HG03045 (cell line): ENCODE measurements at regions not wholly inside any gene's neighbourhood (a gene's known extent, or its start where the extent isn't known, plus 50 kb on each side); places are given as distances from the start of the nearest gene placed in this dataset.

Experiments used
- ATAC-seq: cut with Tn5 transposase; IDR thresholded peaks from one replicate; pipeline ENCODE4 v1.9.1; 2021; ENCODE audit warnings: mild to moderate bottlenecking, moderate library complexity; ENCODE audit not compliant: unreplicated experiment

DNA sequence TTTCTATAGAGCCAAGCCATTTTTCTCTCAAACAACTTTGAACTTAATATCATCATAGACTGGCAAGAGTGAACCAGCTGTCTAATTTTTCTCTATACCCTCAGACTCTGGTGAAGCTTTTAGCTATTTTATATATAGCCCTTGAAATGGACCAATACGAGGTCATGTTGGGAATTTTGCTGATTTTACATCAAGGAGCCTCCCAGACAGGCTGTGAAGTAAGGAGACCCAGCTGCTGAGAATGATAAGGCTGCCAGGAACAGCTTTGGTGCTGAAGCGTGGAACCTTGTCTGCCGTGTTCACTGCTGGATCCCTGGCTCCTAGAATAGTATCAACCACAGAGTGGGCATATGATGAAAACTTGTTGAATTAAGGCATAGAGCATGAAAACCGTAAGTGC lies 326.2 kb upstream of the NAV3 start:
- no peak for ATAC-seq

GRCh38 chr12:77500089-77500488 lies 330.6 kb upstream of the NAV3 start:
- no peak for ATAC-seq

DNA sequence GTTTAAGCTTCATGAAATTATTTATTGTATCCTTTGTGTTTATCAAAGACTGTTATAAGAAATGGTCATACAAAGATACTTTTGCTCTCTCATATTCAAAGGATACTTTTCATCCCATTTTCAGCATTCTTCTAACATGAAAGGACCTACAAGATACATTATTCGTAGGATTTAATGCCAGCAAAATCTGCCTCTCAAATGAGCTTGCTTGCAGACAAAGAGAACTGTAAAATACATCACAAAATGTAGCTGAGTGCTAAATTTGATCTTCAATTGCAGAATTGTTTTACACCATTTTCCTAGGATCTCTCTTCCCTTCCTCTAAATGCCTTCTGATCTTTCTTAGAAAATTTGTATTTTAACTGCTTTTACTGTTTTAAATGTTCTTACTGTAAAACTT lies 333.0 kb upstream of the NAV3 start:
- ATAC-seq: no peak

GRCh38 chr12:77496714-77497113 lies 334.0 kb upstream of the NAV3 start:
- no peak for ATAC-seq

DNA sequence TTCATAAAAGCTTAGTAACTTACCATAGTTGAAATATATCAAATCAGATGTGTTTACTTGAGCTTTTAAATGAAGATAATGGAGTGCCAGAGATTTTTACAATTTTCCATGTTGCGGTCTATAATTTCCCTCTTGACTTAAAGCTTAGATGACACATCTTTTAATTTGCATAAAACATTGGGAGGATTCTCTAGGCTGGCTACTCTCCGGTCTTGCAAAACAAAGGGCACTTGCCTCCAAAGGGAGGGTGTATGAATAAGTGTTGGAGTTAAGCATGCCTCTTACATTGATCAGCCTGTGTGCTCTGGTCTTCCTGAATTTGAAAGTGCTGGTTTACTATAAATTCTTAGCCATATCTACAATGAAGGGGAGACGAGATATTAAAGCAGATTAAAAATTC lies 336.4 kb upstream of the NAV3 start:
- ATAC-seq: no peak

DNA sequence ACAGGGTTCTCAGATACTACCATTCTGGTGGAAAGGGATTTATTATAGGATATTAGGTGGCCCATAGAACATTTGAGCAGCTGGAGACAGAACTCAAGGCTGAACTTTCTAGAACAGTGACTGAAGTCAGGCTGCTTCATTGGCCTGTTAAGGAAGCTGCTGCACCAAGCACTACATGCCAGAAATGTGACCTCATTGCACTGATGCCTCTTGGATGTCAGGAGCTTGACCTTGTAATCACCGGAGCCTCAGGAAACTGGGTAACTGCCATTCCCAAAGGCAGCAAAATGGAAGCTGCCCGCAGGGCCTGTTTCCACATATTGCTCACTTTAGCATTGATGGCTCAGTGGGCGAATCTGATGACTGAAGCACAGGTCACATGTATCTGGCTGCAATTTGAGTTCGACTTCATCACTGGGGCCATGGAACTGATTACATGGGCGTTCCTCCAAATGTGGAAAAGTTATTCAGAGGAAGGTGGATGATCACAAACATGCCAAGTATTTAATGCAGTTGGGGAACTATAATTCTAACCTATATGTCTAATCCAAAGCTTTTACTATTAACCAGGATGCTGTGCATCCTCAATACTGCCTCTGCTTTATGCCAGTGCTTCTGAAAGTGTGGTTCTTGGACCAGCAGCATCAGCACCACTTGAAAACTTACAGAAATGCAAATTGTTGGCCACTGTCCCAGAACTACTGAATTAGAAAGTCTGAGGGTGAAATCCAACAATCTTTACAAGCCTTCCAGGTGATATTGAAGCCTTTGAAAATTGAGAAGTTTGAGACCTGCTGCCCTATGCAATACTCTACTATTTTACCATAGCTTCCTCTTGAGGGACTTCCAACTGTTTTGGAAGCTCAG lies 337.2 kb upstream of the NAV3 start:
- no peak for ATAC-seq

GRCh38 chr12:77492536-77492935 lies 338.2 kb upstream of the NAV3 start:
- ATAC-seq: no peak

DNA sequence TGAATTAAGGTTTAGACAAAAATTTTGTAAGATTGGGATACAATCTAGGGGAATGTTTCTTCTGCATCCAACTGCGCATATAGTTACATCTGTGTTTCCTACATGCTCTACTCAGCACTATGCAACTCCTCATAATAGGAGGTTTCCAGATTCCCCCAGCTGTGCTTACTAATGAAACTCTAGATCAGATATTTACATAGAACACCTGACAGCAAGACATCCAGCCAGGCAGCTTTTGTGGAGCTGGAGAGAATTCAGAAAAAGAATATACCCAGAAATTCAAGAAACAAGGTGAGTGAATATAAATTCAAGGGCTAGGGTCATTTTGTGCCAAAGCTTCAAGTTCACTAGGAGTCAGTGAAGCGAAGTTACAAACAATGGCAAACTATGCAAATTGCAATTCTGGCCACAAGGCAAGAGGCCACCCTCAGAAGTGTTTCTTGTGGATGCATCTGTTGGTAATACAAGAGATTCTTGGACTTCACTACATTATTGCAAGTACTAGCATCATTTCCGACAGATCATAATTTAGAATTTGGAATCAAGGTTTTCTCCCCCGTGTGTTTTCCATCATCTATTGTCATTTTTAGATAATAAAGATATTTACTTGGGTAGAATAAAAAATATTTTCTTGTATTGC lies 341.2 kb upstream of the NAV3 start:
- ATAC-seq: no peak

DNA sequence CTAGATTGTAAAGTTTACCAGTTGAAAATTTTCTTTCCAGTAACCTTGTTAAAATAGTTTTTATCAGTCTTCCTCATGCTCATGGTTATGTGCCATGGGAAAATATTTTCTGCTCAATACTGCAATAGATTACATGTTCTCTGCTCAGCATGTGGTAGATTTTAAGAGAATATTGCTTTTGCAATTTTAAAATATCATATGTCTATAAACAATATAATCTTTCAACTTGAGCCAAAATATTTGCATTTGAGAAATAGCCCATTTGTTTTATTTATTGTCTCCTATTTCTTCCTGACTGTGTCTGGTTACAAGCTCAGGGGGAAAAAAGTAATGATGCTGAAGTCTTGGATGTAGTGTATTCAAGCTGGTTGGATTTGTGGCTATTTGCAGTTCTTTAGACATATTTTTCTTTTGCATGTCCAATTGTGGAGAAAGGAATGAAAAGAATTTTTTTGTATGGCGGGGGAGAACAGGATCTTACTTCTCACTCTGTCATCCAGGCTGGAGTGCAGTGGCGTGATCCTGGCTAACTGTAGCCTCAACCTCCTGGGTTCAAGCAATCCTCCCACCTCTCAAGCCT lies 342.6 kb upstream of the NAV3 start:
- no peak for ATAC-seq

- no peak for ATAC-seq
These were observed 343.8 kb upstream of the NAV3 start for GRCh38 chr12:77486872-77487271.

GRCh38 chr12:77485961-77486854 lies 344.5 kb upstream of the NAV3 start:
- no peak for ATAC-seq

DNA sequence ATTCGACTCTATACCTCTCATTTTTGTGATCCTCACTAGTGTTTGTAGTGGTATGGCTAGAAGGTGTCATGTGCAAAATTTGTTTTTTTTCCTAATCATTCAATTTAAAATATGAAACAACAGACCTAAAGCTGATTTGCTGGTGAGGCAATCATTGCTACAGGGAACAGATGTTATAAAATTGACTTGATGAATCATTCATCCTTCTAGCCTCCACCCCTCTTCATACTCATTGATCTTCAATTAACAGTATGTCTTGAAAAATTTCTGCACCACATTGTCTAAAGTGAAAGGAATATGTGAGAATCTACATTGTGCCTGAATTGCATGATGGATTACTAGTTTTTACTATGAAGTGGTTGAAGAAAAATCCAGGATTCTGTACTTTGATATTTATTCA lies 349.0 kb upstream of the NAV3 start:
- ATAC-seq: no peak

DNA sequence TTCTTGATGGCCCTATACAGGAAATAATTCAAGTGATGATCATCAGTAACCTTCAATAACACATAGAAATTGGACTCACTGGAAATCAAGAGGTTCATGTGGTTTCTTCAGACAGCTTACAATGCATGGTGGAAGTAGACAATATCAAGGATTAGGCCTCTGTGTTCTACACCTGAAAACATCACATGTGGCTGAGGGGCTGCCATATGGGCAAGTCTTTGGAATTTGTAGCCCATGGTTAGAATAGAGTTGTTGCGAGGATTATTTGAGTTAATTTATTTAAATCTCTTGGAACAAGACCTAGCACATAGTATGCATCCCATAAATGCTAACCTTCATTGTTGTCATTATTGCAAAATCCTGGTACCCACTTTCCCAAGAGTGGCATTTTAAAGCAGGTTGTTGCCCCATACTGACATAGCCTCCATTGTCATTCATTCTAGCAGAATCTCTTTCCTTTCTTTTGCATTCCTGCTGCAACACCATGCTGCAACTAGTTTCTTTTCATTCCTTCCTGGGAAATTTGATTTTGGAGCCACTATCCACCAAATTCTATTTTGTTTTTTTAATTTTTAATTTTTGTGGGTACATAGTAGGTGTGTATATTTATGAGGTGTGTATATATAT lies 352.7 kb upstream of the NAV3 start:
- ATAC-seq: no peak

- no peak for ATAC-seq
These were observed 358.9 kb upstream of the NAV3 start for GRCh38 chr12:77471801-77472200.

- no peak for ATAC-seq
These were observed 360.9 kb upstream of the NAV3 start for GRCh38 chr12:77469578-77470333.

DNA sequence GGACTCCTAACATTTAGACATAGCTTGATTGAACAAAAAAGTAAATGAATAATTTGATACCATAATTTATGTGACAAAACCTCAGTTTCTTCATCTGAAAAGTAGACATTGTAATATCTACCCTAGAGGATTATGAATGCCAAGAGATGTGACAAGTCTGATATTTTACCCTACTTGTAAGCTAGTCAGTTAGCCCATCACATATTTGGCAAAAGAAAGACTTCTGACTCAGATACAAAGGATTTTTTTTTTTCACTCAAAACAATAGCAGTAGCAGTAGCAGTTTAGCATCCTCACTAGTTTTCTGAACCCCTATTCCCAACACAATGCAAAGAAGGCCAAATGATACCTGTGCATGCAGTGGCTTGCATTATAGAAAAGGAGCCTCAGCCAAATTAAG lies 377.3 kb upstream of the E2F7 start:
- ATAC-seq: no peak

- no peak for ATAC-seq
These were observed 374.4 kb upstream of the E2F7 start for GRCh38 chr12:77439749-77440148.

DNA sequence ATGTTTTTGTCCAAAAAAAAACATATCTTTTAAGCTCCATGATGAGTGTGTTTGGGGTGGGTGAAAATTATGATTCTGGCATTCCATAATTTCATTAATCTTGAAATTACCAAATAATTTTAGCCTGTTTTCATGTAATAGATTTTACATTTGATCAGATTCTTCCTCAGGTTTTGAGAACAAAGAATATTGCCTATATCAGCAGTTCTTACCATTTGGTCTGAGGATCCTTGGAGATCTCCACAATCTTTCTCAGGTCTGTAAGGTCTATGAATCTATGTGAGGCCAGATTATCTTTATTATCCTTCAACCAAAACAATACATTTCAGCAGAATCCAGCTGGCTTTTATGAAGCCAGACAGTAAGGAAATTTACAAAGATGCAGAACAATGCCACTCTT lies 373.3 kb upstream of the E2F7 start:
- ATAC-seq: no peak

DNA sequence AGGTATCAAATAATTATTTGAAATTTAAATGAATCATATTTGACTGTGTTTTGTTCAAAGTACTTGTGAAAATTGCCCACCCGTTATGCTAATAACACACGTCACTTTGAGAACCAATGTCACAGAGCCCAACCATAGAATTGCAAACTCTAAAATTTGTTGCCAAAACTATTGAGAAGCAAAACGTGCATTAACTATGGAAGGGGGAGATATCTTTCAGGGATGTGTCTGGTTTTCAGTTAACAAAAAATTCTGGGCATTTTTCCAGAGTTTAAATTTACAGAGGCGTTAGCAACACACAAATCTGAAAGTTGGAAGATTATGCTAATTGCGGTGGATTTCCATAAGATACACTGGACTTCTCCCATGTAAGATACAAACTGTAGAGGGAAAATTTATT lies 371.8 kb upstream of the E2F7 start:
- no peak for ATAC-seq
